Omental fat pad (tissue), 3 donors: ENCODE measurements at regions not wholly inside any gene's neighbourhood (a gene's known extent, or its start where the extent isn't known, plus 50 kb on each side); places are given as distances from the start of the nearest gene placed in this dataset.

Experiments used
- ATAC-seq: fragments of 150-250 bp; one replicate; pipeline ENCODE4 v1.9.1; 2016; ENCODE audit warnings: mild to moderate bottlenecking, moderate library complexity; ENCODE audit not compliant: low FRiP score
- DNase-seq: peaks from one replicate; pipeline ENCODE4 v3.0.0-alpha.2; 2019; ENCODE audit warnings: low spot score
- TF ChIP-seq, protein P1 (sequence below), 3 donors: fragments of 450-650 bp; IDR thresholded peaks; one replicate each; pipeline ENCODE4 v1.5.1; 2016 to 2017; ENCODE audit warnings: antibody characterized with exemption in 3 of 3, mild to moderate bottlenecking in 3 of 3, moderate library complexity in 2 of 3

DNA sequence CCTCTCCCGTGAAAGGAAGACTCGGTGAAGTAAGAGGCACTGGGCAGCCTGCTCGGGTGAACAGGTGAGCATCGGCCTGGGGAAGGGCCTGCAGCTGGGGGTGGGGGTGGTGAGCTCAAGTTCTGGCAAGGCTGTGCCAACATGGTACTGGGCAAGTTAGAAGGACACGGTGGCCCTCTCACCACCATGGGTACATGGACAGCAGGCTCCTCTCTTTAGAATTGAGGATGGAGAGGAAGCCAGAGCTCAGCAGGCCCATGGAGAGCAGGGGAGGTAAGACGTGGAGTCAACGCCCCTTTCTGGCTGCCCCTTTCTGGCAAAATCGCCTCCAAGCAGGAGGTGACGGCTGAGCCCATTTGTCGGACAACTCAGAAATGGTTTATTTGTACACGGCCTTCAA, 135.6 kb downstream of the ANKRD60 start:
- DNase-seq (no peak), ATAC-seq (no peak)
- TF ChIP-seq, protein P1, sequence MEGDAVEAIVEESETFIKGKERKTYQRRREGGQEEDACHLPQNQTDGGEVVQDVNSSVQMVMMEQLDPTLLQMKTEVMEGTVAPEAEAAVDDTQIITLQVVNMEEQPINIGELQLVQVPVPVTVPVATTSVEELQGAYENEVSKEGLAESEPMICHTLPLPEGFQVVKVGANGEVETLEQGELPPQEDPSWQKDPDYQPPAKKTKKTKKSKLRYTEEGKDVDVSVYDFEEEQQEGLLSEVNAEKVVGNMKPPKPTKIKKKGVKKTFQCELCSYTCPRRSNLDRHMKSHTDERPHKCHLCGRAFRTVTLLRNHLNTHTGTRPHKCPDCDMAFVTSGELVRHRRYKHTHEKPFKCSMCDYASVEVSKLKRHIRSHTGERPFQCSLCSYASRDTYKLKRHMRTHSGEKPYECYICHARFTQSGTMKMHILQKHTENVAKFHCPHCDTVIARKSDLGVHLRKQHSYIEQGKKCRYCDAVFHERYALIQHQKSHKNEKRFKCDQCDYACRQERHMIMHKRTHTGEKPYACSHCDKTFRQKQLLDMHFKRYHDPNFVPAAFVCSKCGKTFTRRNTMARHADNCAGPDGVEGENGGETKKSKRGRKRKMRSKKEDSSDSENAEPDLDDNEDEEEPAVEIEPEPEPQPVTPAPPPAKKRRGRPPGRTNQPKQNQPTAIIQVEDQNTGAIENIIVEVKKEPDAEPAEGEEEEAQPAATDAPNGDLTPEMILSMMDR (IDR thresholded peaks at IDR 0.05): no peak

DNA sequence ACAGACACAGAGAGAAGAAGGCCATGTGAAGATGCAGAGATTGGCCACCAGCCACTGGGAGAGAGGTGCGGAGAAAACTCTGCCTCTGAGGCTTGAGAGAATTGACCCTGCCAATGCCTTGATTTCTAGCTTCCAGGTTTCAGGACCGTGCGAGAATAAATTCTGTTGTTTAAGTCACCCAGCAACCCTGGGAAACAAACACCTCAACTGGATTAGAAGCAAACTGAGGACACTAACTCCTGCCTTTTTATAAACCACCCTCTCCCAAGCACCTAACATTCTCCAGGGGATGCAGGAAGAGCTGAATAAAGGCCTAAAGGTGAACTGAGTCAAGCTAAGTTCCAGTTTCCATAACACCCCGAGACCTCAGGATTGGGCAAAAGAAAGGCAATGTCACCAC, 136.1 kb downstream of the ANKRD60 start:
- ATAC-seq (no peak), DNase-seq (no peak)
- TF ChIP-seq, protein P1 (IDR thresholded peaks at IDR 0.05): no peak

DNA sequence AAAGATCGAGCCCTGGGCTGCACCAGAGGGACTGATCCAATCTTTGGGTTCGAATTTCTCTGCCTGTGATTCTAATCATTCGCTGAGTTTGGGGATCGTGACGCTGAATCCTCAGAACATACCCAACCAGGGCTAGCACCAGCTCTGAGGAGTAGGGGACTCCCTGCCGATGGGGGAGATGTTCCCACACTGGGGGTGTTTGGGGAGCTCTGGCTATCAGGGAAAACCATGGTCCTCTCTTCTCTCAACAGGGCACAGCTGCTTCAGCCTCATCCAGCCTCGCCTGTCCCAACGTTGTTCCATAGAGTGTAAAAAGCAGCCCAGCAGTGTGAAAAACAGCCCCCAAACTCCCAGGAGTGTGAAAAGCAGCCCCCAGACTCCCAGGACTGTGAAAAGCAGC, 136.6 kb downstream of the ANKRD60 start:
- ATAC-seq: no peak
- TF ChIP-seq, protein P1 (IDR thresholded peaks at IDR 0.05): no peak
- no peak for DNase-seq

DNA sequence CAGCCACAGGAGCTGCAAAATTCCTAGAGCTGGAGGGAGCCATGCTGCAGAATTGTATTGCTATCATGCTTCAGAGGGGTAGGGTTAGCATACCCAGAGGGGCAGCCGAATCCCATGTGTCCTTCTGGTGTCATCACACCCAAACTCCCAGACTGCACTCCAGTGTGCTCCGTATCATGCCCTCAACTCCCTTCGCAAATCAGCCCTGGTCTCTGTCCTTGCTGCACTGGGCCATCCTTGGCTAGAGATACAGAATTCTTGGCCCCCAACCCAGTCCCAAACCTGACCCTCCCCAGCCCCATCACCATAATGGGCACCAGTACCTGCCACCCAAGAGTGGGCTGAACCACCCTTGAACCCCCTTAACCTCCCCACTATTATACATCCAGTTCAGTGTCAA, 138.3 kb downstream of the ANKRD60 start:
- ATAC-seq (no peak), DNase-seq (no peak)
- TF ChIP-seq, protein P1 (IDR thresholded peaks at IDR 0.05): no peak

DNA sequence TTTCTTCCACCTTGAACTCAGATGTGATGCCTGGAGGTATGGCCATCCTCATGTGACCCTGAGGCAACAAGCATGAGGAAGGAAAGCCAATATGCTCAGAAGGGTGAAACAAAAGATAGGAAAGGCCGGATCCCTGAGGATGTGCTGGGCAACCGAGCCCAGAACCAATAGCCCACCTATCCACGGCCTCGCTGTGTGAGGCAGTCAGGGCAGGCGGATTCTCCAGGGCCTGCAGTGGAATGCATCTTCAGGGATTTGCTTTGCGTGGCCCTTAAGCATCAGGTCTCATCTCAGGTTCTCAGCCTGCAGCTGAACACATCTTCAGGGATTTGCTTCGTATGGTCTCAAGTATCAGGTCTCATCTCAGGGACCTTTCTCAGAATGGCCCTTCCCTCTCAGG, 139.8 kb downstream of the ANKRD60 start:
- no peak for DNase-seq
- no peak for ATAC-seq
- TF ChIP-seq, protein P1 (IDR thresholded peaks at IDR 0.05): no peak

DNA sequence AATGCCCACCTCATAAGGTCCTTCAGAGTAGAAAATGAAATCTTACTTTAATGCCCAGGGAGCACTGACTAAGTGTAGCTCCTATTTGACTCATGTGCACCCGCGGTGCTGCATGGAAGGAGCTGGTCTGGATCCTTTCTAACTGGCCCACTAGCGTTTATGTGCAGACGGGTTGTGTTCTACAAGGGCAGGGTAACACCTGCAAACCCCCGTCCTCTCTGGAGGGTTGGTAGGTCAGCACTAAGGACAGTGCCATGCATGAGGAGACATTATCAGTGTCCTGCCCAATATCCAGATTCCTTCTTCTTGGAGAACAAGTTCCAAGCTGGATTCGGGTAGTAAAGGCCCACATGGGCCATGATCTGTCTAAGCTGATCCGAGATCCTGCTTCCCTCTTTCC, 140.3 kb downstream of the ANKRD60 start:
- no peak for DNase-seq
- ATAC-seq: no peak
- TF ChIP-seq, protein P1 (IDR thresholded peaks at IDR 0.05): no peak

DNA sequence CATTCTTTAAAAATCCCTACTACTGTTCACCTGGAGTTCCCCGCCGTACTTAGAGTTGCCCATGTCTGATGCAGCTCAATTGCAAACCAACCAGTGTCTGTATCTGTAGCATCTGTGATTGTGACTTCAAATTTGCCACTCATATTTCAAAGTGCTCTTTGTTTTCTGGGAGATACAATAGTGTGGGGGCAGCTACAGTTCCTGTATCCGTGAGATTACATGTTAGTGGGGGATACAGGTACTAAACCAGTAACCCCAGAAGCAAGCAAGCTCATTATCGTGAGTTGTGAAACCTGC, 140.9 kb downstream of the ANKRD60 start:
- TF ChIP-seq, protein P1 (IDR thresholded peaks at IDR 0.05): no peak
- no peak for ATAC-seq

More for the DNA sequence above, 140.9 kb downstream of the ANKRD60 start:
- DNase-seq: no peak
